K562 (cell line): ENCODE measurements at regions not wholly inside any gene's neighbourhood (a gene's known extent, or its start where the extent isn't known, plus 50 kb on each side); places are given as distances from the start of the nearest gene placed in this dataset.

Source experiments
- ATAC-seq: fragments of 200-7000 bp; cut with Tn5 transposase; 3 replicates; pipeline ENCODE4 v1.9.1; 2020; ENCODE audit warnings: moderate library complexity
- BruUV-seq: library from RNA; stranded (reverse); fragments of 400-500 nt; replicated peaks from 2 replicates; lab custom pipeline; 2021; lab: Mats Ljungman, UMichigan
- CTCF ChIA-PET: fragments of 300-600 bp; formaldehyde crosslinking; extraction: SDS; loops from one replicate; lab custom pipeline; 2021; ENCODE audit warnings: low intra/inter-chr PET ratio; lab: Yijun Ruan, JAX
- POLR2A ChIA-PET: fragments of 300-600, 350-650 bp; sonication (Branson Sonifier 250); formaldehyde crosslinking; extraction: SDS; loops from one replicate; lab custom pipeline; 2021; ENCODE audit warnings: antibody characterized with exemption, inconsistent platforms; lab: Yijun Ruan, JAX
- DNase-seq, 4 experiments: peaks; one replicate each; pipeline versions ENCODE4 v3.0.0 to v3.0.0-alpha.2; 2011 to 2018; ENCODE audit warnings: low spot score in 3 of 4, mixed read lengths in 3 of 4; ENCODE audit errors: extremely low read depth in 1 of 4
- FAIRE-seq: peaks from 2 replicates; lab custom pipeline; 2011; peaks lifted over from hg19 to GRCh38; lab: Jason Lieb, UNC
- H2AFZ ChIP-seq: 2 replicates; pipeline ENCODE4 v1.6.0; 2011; ENCODE audit warnings: low read depth, low read length, control low read depth, inconsistent platforms
- H3K27ac ChIP-seq: fragments of 200-600 bp; 3 replicates; pipeline ENCODE4 v1.8.0; 2011; ENCODE audit warnings: low read depth, mild to moderate bottlenecking, control low read depth, inconsistent platforms, low read length, moderate library complexity, mixed read lengths; ENCODE audit errors: extremely low read depth
- H3K27me3 ChIP-seq, 2 experiments: fragments of 300-600 bp in 1 of 2; 2 replicates in 1 of 2; 3 replicates in 1 of 2; pipeline versions ENCODE4 v1.6.0 to v1.8.0; 2011; ENCODE audit warnings: inconsistent platforms in 2 of 2, low read length in 2 of 2, mild to moderate bottlenecking in 1 of 2, mixed read lengths in 1 of 2, moderate library complexity in 1 of 2; ENCODE audit not compliant: control insufficient read depth in 2 of 2, insufficient read depth in 2 of 2
- H3K36me3 ChIP-seq: fragments of 300-600 bp; 3 replicates; pipeline ENCODE4 v1.8.0; 2011; ENCODE audit warnings: mild to moderate bottlenecking, low read length, inconsistent platforms; ENCODE audit not compliant: control insufficient read depth, insufficient read depth
- H3K4me1 ChIP-seq, 2 experiments: fragments of 200-600 bp in 1 of 2; replicated peaks in 1 of 2; 2 replicates in 1 of 2; 3 replicates in 1 of 2; pipeline versions ENCODE4 v1.5.1 to v1.8.0; 2011; ENCODE audit warnings: inconsistent platforms in 2 of 2, low read length in 2 of 2, mild to moderate bottlenecking in 1 of 2, mixed read lengths in 1 of 2, moderate library complexity in 1 of 2; ENCODE audit not compliant: control insufficient read depth in 2 of 2, insufficient read depth in 2 of 2
- H3K4me2 ChIP-seq: 2 replicates; pipeline ENCODE4 v1.6.1; 2011; ENCODE audit warnings: low read length, control low read depth, inconsistent platforms, mixed read lengths; ENCODE audit not compliant: insufficient read depth
- H3K4me3 ChIP-seq: fragments of 200-600 bp; sonication (generic), shearing (Covaris generic); 2 replicates; pipeline ENCODE4 v1.5.1; 2016; ENCODE audit warnings: control low read depth, inconsistent platforms
- H3K79me2 ChIP-seq: fragments of 200-600 bp; 3 replicates; pipeline ENCODE4 v1.8.0; 2011; ENCODE audit warnings: low read length, inconsistent platforms; ENCODE audit not compliant: control insufficient read depth, insufficient read depth
- H3K9ac ChIP-seq, 2 experiments: 2 replicates each; pipeline versions ENCODE4 v1.6.0 to v1.6.1; 2011; ENCODE audit warnings: low read depth in 2 of 2, low read length in 2 of 2, control low read depth in 1 of 2, inconsistent platforms in 1 of 2, mild to moderate bottlenecking in 1 of 2, mixed read lengths in 1 of 2; ENCODE audit not compliant: insufficient read depth in 1 of 2
- H3K9me1 ChIP-seq: one replicate; pipeline ENCODE4 v1.6.0; 2011; ENCODE audit warnings: inconsistent platforms, mild to moderate bottlenecking, low read length, moderate library complexity; ENCODE audit not compliant: control insufficient read depth, insufficient read depth
- H3K9me3 ChIP-seq: replicated peaks from 2 replicates; pipeline ENCODE4 v1.5.1; 2011; ENCODE audit warnings: low read depth, low read length, inconsistent platforms; ENCODE audit not compliant: control insufficient read depth, insufficient read depth
- H4K20me1 ChIP-seq: replicated peaks from 2 replicates; pipeline ENCODE4 v1.6.1; 2011; ENCODE audit warnings: low read length, inconsistent platforms, mixed read lengths; ENCODE audit not compliant: control insufficient read depth, insufficient read depth
- FOXJ2 ChIP-seq: fragments of 200-800 bp; sonication (Bioruptor generic); IDR thresholded peaks from 2 replicates; pipeline ENCODE4 v1.6.1; 2016; ENCODE audit warnings: missing genetic modification characterization, missing compliant biosample characterization
- GMEB1 ChIP-seq: fragments of 250-450 bp; sonication (Bioruptor Pico); IDR thresholded peaks from 2 replicates; pipeline ENCODE4 v1.4.0; 2020; ENCODE audit warnings: mild to moderate bottlenecking
- MXI1 ChIP-seq: IDR thresholded peaks from 2 replicates; pipeline ENCODE4 v1.6.1; 2011; ENCODE audit warnings: low read depth, mild to moderate bottlenecking, improper control_type of control experiment, low read length
- SMARCC2 ChIP-seq: fragments of 450-650 bp; IDR thresholded peaks from 2 replicates; pipeline ENCODE4 v1.6.1; 2017; ENCODE audit warnings: antibody characterized with exemption, moderate library complexity, mild to moderate bottlenecking, low read depth
- TCF3 ChIP-seq: sonication (generic); formaldehyde crosslinking; IDR thresholded peaks from 2 replicates; pipeline ENCODE4 v1.4.0; 2020; ENCODE audit warnings: mild to moderate bottlenecking, missing genetic modification reagents
- U2AF2 ChIP-seq: fragments of 200-400 bp; formaldehyde crosslinking; optimal IDR thresholded peaks from 2 replicates; pipeline ENCODE3; 2017; ENCODE audit warnings: low read depth, mild to moderate bottlenecking, low read length
- ZBED1 ChIP-seq: IDR thresholded peaks from 2 replicates; pipeline ENCODE4 v1.6.1; 2014
- WGBS: fragments of 100-300 bp; shearing (Covaris generic); methylation state at CpG from one replicate; pipeline ENCODE4 v1.1.6; 2016; ENCODE audit warnings: low coverage, mixed read lengths; ENCODE audit not compliant: insufficient coverage; ENCODE audit errors: missing lambda C conversion rate; 5-methylcytosine and 5-hydroxymethylcytosine counted together
- in situ Hi-C: fragments of 300-500 bp; cut with MboI; formaldehyde crosslinking; loops from 4 replicates; pipeline ENCODE4 v1.15.0; 2018; ENCODE audit warnings: inconsistent platforms, mixed read lengths
- intact Hi-C: fragments of 100-400 bp; cut with micrococcal nuclease; formaldehyde crosslinking; loops from 2 replicates; pipeline ENCODE4 v1.14.2; 2022
- TF ChIP-seq, protein P1 (sequence below), 2 experiments: IDR thresholded peaks in 1 of 2; conservative IDR thresholded peaks in 1 of 2; 2 replicates each; pipeline ENCODE4 v1.6.1; 2016; ENCODE audit warnings: low read depth in 2 of 2, mild to moderate bottlenecking in 1 of 2, missing compliant biosample characterization in 1 of 2, missing genetic modification characterization in 1 of 2, moderate library complexity in 1 of 2
- TF ChIP-seq, protein P2 (sequence below): sonication (generic); formaldehyde crosslinking; IDR thresholded peaks from 2 replicates; pipeline ENCODE4 v1.8.0; 2022; ENCODE audit warnings: mild to moderate bottlenecking, missing genetic modification reagents
- TF ChIP-seq, protein P3 (sequence below): sonication (generic); formaldehyde crosslinking; IDR thresholded peaks from 2 replicates; pipeline ENCODE4 v1.8.0; 2022; ENCODE audit warnings: mild to moderate bottlenecking, missing genetic modification reagents
- TF ChIP-seq, protein P4 (sequence below): fragments of 450-650 bp; IDR thresholded peaks from 2 replicates; pipeline ENCODE4 v1.7.1; 2018; ENCODE audit warnings: mild to moderate bottlenecking, low read depth; ENCODE audit not compliant: partially characterized antibody

DNA sequence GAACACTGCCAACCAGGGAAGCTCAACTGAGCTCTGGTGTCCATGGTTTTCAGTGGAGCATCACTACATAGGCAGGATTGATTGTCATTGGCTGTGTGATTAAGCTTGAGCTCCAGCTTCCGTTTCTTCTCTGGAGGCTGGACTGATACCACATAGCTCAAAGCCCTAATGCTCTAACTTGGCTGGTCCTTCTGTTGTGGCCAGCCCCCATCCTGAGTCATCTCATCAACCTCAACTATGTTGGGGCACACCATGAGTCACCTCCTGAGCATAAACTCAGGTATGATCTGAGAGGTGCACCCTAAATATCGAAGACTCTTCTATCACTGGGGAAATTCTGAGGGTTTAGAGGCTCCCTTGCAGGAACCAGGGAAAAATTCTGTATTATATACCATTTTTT lies 114.5 kb upstream of the INHBA start:
- no peaks in the 10 kb centered on the region for H4K20me1 ChIP-seq
- H3K4me2 ChIP-seq, result no peak overlapping the region
- H3K27ac ChIP-seq, result no peak overlapping the region
- no TSS peak for BruUV-seq
- no peak overlapping the region for H3K9ac ChIP-seq
- intact Hi-C loops (no loop called here), in situ Hi-C loops (no loop called here)
- no peak overlapping the region for H3K4me3 ChIP-seq
- no peak overlapping the region for H2AFZ ChIP-seq
- ATAC-seq (no peak), FAIRE-seq (no peak), DNase-seq (no peak)
- H3K36me3 ChIP-seq, result no peaks in the 10 kb centered on the region
- no peaks in the 10 kb centered on the region for H3K9me1 ChIP-seq
- 0% methylated on average over 2 of the region's 2 CpGs for WGBS
- H3K4me1 ChIP-seq, result no peaks in the 10 kb centered on the region
- CTCF ChIA-PET, result no interaction called here
- POLR2A ChIA-PET, result no interaction called here
- H3K27me3 ChIP-seq, result no peaks in the 10 kb centered on the region
- H3K9me3 ChIP-seq, result no peaks in the 10 kb centered on the region
- no peaks in the 10 kb centered on the region for H3K79me2 ChIP-seq
- TF ChIP-seq, protein P1, sequence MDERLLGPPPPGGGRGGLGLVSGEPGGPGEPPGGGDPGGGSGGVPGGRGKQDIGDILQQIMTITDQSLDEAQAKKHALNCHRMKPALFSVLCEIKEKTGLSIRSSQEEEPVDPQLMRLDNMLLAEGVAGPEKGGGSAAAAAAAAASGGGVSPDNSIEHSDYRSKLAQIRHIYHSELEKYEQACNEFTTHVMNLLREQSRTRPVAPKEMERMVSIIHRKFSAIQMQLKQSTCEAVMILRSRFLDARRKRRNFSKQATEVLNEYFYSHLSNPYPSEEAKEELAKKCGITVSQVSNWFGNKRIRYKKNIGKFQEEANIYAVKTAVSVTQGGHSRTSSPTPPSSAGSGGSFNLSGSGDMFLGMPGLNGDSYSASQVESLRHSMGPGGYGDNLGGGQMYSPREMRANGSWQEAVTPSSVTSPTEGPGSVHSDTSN (CRISPR knock-in tag; IDR thresholded peaks at IDR 0.05; ENCODE audit: low read depth), result no peak
- TF ChIP-seq, protein P1 (tag; conservative IDR thresholded peaks at IDR 0.05; ENCODE audit: low read depth), result no peak
- TF ChIP-seq, protein P2, sequence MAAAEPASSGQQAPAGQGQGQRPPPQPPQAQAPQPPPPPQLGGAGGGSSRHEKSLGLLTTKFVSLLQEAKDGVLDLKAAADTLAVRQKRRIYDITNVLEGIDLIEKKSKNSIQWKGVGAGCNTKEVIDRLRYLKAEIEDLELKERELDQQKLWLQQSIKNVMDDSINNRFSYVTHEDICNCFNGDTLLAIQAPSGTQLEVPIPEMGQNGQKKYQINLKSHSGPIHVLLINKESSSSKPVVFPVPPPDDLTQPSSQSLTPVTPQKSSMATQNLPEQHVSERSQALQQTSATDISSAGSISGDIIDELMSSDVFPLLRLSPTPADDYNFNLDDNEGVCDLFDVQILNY (CRISPR knock-in tag), result no peak
- TF ChIP-seq MXI1, result no peak
- TF ChIP-seq ZBED1, result no peak
- TF ChIP-seq, protein P3, sequence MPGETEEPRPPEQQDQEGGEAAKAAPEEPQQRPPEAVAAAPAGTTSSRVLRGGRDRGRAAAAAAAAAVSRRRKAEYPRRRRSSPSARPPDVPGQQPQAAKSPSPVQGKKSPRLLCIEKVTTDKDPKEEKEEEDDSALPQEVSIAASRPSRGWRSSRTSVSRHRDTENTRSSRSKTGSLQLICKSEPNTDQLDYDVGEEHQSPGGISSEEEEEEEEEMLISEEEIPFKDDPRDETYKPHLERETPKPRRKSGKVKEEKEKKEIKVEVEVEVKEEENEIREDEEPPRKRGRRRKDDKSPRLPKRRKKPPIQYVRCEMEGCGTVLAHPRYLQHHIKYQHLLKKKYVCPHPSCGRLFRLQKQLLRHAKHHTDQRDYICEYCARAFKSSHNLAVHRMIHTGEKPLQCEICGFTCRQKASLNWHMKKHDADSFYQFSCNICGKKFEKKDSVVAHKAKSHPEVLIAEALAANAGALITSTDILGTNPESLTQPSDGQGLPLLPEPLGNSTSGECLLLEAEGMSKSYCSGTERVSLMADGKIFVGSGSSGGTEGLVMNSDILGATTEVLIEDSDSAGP (CRISPR knock-in tag), result no peak
- TF ChIP-seq, protein P4, sequence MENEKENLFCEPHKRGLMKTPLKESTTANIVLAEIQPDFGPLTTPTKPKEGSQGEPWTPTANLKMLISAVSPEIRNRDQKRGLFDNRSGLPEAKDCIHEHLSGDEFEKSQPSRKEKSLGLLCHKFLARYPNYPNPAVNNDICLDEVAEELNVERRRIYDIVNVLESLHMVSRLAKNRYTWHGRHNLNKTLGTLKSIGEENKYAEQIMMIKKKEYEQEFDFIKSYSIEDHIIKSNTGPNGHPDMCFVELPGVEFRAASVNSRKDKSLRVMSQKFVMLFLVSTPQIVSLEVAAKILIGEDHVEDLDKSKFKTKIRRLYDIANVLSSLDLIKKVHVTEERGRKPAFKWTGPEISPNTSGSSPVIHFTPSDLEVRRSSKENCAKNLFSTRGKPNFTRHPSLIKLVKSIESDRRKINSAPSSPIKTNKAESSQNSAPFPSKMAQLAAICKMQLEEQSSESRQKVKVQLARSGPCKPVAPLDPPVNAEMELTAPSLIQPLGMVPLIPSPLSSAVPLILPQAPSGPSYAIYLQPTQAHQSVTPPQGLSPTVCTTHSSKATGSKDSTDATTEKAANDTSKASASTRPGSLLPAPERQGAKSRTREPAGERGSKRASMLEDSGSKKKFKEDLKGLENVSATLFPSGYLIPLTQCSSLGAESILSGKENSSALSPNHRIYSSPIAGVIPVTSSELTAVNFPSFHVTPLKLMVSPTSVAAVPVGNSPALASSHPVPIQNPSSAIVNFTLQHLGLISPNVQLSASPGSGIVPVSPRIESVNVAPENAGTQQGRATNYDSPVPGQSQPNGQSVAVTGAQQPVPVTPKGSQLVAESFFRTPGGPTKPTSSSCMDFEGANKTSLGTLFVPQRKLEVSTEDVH, result no peak
- TF ChIP-seq SMARCC2, result no peak
- no peak for TF ChIP-seq TCF3 (CRISPR knock-in tag)
- no peak for TF ChIP-seq FOXJ2
- TF ChIP-seq GMEB1 (CRISPR knock-in tag), result no peak
- TF ChIP-seq U2AF2, result no peak
